ENCODE measurements at regions not wholly inside any gene's neighbourhood (a gene's known extent, or its start where the extent isn't known, plus 50 kb on each side); places are given as distances from the start of the nearest gene placed in this dataset.
"Not testable (repeated sequence)": the region's sequence is repeated elsewhere in the genome, so short reads cannot be mapped to it uniquely, and the experiment has no call there.

DNA sequence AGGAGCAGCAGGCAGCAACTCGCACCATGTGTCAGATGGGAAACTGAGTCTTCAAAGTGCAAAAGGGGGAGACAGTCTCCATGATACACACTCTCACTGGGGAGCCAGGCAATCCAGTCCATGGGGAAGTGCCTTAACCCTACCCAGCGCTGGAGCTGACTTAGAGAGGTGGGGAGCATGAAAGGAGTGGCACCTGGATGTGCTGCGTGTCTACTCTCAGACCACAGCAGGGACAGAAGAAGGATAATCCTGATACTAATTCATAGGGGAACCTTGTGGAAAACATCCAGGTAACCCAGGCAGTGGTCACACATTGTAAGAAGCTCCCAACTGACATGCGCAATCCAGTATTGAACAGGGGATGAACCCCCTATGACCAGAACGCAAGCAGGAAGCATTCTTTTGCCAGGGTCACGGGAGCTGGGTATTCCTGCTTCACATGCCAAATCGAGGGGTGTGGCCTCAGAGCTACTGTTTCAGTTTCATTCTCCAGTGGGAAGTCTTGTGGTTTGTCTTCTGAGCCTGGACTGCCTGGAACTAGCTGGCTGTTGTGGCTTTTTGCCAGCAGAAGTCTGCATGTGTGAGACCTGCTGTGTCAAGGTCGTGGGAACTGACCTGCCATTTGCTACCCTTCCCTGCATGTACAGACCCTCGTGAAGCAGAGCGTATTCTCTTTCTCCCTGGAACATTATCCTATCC lies 367.6 kb upstream of the NDN start:
- H3K27me3 ChIP-seq (ENCODE audit: control insufficient read depth, insufficient read depth, low read length) = no peaks in the 10 kb centered on the region
- no peaks in the 10 kb centered on the region for H3K36me3 ChIP-seq (ENCODE audit: control insufficient read depth, insufficient read depth, low read length)
- no CpG with 5 or more reads among the region's 10 CpGs for WGBS (ENCODE audit: insufficient coverage, insufficient read length)
- no peaks in the 10 kb centered on the region for H3K9me3 ChIP-seq (ENCODE audit: control insufficient read depth, insufficient read depth, low read length)
- DNase-seq (ENCODE audit: low read depth, low spot score) = no peak
- no peak overlapping the region for H3K4me3 ChIP-seq (ENCODE audit: low read length)
- H3K27ac ChIP-seq (ENCODE audit: low read length) = no peak overlapping the region
- no peaks in the 10 kb centered on the region for H3K4me1 ChIP-seq (ENCODE audit: control insufficient read depth, insufficient read depth, low read length)

- Histone ChIP-seq H3K36me3 (ENCODE audit: control insufficient read depth, insufficient read depth, low read length) (no peaks in the 10 kb centered on the region), H3K27me3 (ENCODE audit: control insufficient read depth, insufficient read depth, low read length) (no peaks in the 10 kb centered on the region), H3K27ac (ENCODE audit: low read length) (no peak overlapping the region), H3K4me3 (ENCODE audit: low read length) (no peak overlapping the region), H3K4me1 (ENCODE audit: control insufficient read depth, insufficient read depth, low read length) (no peaks in the 10 kb centered on the region), H3K9me3 (ENCODE audit: control insufficient read depth, insufficient read depth, low read length) (peaks cover 1% of the 10 kb centered on the region; the same call in 1 of the 2 replicates)
- WGBS (ENCODE audit: insufficient coverage, insufficient read length) = no CpG with 5 or more reads among the region's 10 CpGs
- DNase-seq (ENCODE audit: low read depth, low spot score) = no peak
These were observed 380.8 kb upstream of the NDN start for GRCh38 chr15:24067733-24068501.

DNA sequence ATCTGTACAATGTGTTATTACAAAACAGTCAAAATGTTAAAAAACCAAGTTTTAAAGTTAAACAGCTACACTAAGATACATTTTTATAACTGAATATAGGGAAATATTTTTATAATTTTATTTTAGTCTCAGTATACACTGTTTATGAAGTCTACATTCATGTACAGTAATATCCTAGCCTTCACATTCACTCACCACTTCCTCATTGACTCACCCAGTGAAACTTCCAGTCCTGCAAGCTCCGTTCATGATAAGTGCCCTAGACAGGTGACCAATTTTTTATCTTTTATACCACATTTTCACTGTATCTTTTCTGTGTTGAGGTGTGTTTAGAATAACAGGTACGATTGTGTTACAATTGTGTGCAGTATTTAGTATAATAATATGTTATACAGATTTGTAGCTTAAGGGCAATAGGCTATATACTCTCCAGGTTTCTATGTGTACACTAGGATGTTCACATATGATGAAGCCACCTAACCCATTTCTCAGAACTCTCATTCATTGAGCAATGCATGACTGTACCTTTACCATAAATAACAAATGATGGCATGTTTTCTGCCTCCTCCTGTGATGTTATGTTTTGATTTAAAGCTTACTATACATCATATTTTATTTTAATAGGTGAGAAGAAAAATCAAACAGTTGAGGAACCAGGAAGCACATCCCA lies 388.4 kb upstream of the NDN start:
- no CpG with 5 or more reads among the region's 2 CpGs for WGBS (ENCODE audit: insufficient coverage, insufficient read length)
- H3K36me3 ChIP-seq (ENCODE audit: control insufficient read depth, insufficient read depth, low read length) = no peaks in the 10 kb centered on the region
- no peak overlapping the region for H3K4me3 ChIP-seq (ENCODE audit: low read length)
- no peak for DNase-seq (ENCODE audit: low read depth, low spot score)
- H3K4me1 ChIP-seq (ENCODE audit: control insufficient read depth, insufficient read depth, low read length) = no peaks in the 10 kb centered on the region
- no peaks in the 10 kb centered on the region for H3K27me3 ChIP-seq (ENCODE audit: control insufficient read depth, insufficient read depth, low read length)
- H3K27ac ChIP-seq (ENCODE audit: low read length) = no peak overlapping the region
- H3K9me3 ChIP-seq (ENCODE audit: control insufficient read depth, insufficient read depth, low read length) = no peaks in the 10 kb centered on the region

DNA sequence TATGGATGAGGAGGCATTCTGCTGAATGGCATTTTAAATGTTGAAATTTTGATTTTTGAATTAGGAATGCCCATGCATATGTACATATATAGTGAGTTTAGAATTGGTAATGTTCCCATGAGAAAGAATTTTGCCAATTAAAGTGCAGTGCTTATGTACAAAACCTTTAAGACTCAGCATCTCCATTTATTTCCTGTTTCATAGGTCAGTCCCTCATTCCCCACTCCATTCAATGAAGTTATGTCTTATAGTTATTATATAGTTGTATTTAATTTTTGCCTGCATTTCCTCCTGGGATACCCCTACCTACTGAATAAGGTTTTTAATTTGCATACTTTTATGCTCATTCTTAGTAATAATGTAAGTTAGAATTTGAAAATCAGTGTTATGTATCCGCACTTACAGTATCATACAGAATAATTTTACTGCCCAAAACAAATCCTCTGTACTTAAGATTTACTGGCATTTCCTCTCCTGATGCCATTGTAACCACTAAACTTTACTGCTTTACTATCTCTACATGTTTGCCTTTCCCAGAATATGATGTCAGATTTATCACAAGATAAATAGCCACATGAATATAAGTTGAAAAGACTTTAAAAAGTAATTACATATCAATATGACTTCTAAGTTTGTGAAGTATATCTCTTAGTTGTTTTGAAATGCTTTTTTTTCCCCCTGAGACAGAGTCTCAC lies 389.1 kb upstream of the NDN start:
- no peak for DNase-seq (ENCODE audit: low read depth, low spot score)
- Histone ChIP-seq H3K36me3 (ENCODE audit: control insufficient read depth, insufficient read depth, low read length) (no peaks in the 10 kb centered on the region), H3K4me1 (ENCODE audit: control insufficient read depth, insufficient read depth, low read length) (no peaks in the 10 kb centered on the region), H3K27ac (ENCODE audit: low read length) (no peak overlapping the region), H3K9me3 (ENCODE audit: control insufficient read depth, insufficient read depth, low read length) (0 out of 2 replicates have a peak, but pooled peaks cover 1% of the 10 kb centered on the region), H3K27me3 (ENCODE audit: control insufficient read depth, insufficient read depth, low read length) (no peaks in the 10 kb centered on the region), H3K4me3 (ENCODE audit: low read length) (no peak overlapping the region)
- no CpG with 5 or more reads among the region's 1 CpG for WGBS (ENCODE audit: insufficient coverage, insufficient read length)

DNA sequence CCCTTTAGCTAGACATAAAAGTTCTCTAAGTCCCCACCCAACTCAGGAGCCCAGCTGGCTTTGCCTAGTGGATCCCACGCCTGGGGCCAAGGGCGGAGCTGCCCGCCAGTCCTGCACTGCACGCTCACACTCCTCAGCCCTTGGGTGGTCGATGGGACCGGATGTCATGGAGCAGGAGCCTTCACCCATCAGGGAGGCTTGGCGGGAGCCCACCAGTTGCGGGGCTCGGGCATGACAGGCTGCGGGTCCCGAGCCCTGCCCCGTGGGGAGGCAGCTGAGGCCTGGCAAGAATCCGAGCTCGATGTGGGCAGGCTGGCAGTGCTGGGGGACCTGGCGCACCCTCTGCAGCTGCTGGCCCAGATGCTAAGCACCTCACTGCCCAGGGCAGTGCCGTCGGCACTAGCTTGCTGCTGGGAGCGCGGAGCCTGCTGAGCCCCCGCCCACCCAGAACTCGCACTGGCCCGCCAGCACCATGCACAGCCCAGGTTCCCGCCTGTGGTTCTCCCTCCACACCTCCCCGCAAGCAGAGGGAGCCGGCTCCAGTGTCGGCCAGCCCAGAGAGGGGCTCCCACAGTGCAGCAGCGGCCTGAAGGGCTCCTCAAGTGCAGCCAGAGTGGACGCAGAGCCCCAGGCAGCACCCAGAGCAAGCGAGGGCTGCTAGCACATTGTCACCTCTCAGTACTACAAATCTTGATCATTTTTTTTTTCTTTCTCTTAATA lies 391.4 kb upstream of the NDN start:
- WGBS (ENCODE audit: insufficient coverage, insufficient read length) = no CpG with 5 or more reads among the region's 29 CpGs

GRCh38 chr15:24088941-24089340 lies 401.8 kb upstream of the NDN start:
- not testable (repeated sequence) for H3K36me3 ChIP-seq (ENCODE audit: control insufficient read depth, insufficient read depth, low read length); H3K4me3 ChIP-seq (ENCODE audit: low read length); H3K4me1 ChIP-seq (ENCODE audit: control insufficient read depth, insufficient read depth, low read length); H3K27me3 ChIP-seq (ENCODE audit: control insufficient read depth, insufficient read depth, low read length); H3K27ac ChIP-seq (ENCODE audit: low read length); H3K9me3 ChIP-seq (ENCODE audit: control insufficient read depth, insufficient read depth, low read length); DNase-seq (ENCODE audit: low read depth, low spot score)
- WGBS (ENCODE audit: insufficient coverage, insufficient read length) = no CpG with 5 or more reads among the region's 1 CpG

More for the DNA sequence above, 391.4 kb upstream of the NDN start:
- Histone ChIP-seq H3K27ac (ENCODE audit: low read length) (no peak overlapping the region), H3K36me3 (ENCODE audit: control insufficient read depth, insufficient read depth, low read length) (no peaks in the 10 kb centered on the region), H3K9me3 (ENCODE audit: control insufficient read depth, insufficient read depth, low read length) (peaks cover 1% of the 10 kb centered on the region), H3K4me3 (ENCODE audit: low read length) (no peak overlapping the region), H3K27me3 (ENCODE audit: control insufficient read depth, insufficient read depth, low read length) (no peaks in the 10 kb centered on the region), H3K4me1 (ENCODE audit: control insufficient read depth, insufficient read depth, low read length) (no peaks in the 10 kb centered on the region)
- no peak for DNase-seq (ENCODE audit: low read depth, low spot score)

DNA sequence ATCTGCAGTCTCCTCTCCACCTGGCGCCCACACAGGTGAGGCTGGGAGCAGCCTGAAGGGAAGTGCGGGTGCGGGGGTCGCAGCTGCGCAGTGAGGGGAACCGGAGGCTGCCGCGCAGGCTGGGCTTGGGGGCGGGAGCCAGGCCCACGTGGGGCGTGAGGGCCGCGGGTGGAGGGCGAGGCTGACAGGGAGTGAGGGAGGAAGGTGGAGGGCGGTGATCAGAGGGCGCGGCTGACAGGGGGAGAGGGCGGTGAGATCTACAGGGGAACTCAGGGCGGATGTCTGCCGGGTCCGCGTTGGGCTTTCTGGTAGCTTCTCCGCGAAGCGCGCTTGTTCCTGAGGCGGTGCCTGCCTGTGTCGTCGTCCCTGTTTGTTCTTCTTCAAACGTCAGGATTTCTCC lies 414.4 kb upstream of the NDN start:
- H3K4me1 ChIP-seq (ENCODE audit: control insufficient read depth, insufficient read depth, low read length); H3K27me3 ChIP-seq (ENCODE audit: control insufficient read depth, insufficient read depth, low read length); H3K4me3 ChIP-seq (ENCODE audit: low read length); H3K9me3 ChIP-seq (ENCODE audit: control insufficient read depth, insufficient read depth, low read length); H3K36me3 ChIP-seq (ENCODE audit: control insufficient read depth, insufficient read depth, low read length); DNase-seq (ENCODE audit: low read depth, low spot score); H3K27ac ChIP-seq (ENCODE audit: low read length): not testable (repeated sequence)
- WGBS (ENCODE audit: insufficient coverage, insufficient read length) = no CpG with 5 or more reads among the region's 30 CpGs

- not testable (repeated sequence) for H3K4me3 ChIP-seq (ENCODE audit: low read length); H3K4me1 ChIP-seq (ENCODE audit: control insufficient read depth, insufficient read depth, low read length); H3K27me3 ChIP-seq (ENCODE audit: control insufficient read depth, insufficient read depth, low read length); H3K27ac ChIP-seq (ENCODE audit: low read length); H3K9me3 ChIP-seq (ENCODE audit: control insufficient read depth, insufficient read depth, low read length); DNase-seq (ENCODE audit: low read depth, low spot score); H3K36me3 ChIP-seq (ENCODE audit: control insufficient read depth, insufficient read depth, low read length)
- WGBS (ENCODE audit: insufficient coverage, insufficient read length) = no CpG with 5 or more reads among the region's 6 CpGs
These were observed 420.4 kb upstream of the NDN start for GRCh38 chr15:24107524-24107923.

GRCh38 chr15:24107948-24108347 lies 420.8 kb upstream of the NDN start:
- not testable (repeated sequence) for H3K4me3 ChIP-seq (ENCODE audit: low read length); H3K27ac ChIP-seq (ENCODE audit: low read length); DNase-seq (ENCODE audit: low read depth, low spot score); H3K4me1 ChIP-seq (ENCODE audit: control insufficient read depth, insufficient read depth, low read length); H3K9me3 ChIP-seq (ENCODE audit: control insufficient read depth, insufficient read depth, low read length); H3K27me3 ChIP-seq (ENCODE audit: control insufficient read depth, insufficient read depth, low read length); H3K36me3 ChIP-seq (ENCODE audit: control insufficient read depth, insufficient read depth, low read length)
- WGBS (ENCODE audit: insufficient coverage, insufficient read length) = no CpG with 5 or more reads among the region's 4 CpGs

GRCh38 chr15:24108349-24108748 lies 421.2 kb upstream of the NDN start:
- not testable (repeated sequence) for H3K36me3 ChIP-seq (ENCODE audit: control insufficient read depth, insufficient read depth, low read length); H3K27me3 ChIP-seq (ENCODE audit: control insufficient read depth, insufficient read depth, low read length); H3K4me1 ChIP-seq (ENCODE audit: control insufficient read depth, insufficient read depth, low read length); H3K4me3 ChIP-seq (ENCODE audit: low read length); H3K27ac ChIP-seq (ENCODE audit: low read length); H3K9me3 ChIP-seq (ENCODE audit: control insufficient read depth, insufficient read depth, low read length); DNase-seq (ENCODE audit: low read depth, low spot score)
- no CpG with 5 or more reads among the region's 3 CpGs for WGBS (ENCODE audit: insufficient coverage, insufficient read length)

All from iPS DF 6.9 (cell line).